ENCODE measurements at regions not wholly inside any gene's neighbourhood (a gene's known extent, or its start where the extent isn't known, plus 50 kb on each side); places are given as distances from the start of the nearest gene placed in this dataset.

DNA sequence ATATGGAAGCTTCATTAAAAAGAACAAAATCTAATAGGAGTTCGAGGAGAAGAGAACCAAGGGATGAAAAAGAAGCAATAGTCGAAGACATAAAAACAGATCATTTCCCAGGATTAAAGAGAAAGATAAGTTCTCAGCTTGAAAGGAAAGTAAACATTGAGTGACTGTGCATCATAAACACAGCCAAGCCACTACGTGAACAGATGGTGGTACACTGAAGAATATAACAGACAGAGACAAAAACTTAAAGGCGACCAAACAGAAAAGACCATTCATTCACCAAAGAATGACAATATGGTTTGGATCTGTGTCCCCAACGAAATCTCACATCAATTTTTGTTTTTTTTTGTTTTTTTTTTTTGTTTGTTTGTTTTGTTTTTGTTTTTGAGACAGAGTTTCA is 210.8 kb upstream of the LINGO1 start:
- no peak overlapping the region for H3K4me3 Mint-ChIP-seq
- DNase-seq (ENCODE audit: low spot score in 2 of 2) (no peak), ATAC-seq (ENCODE audit: low read depth) (no peak)
- H3K9me3 Mint-ChIP-seq: peaks cover 9% of the 10 kb centered on the region
- no peaks in the 10 kb centered on the region for H3K4me1 Mint-ChIP-seq
- no peak overlapping the region for H3K27ac Mint-ChIP-seq
- H3K36me3 Mint-ChIP-seq: peaks cover 5% of the 10 kb centered on the region
- peaks cover 20% of the 10 kb centered on the region for H3K27me3 Mint-ChIP-seq

GRCh38 chr15:77840991-77841775 is 208.5 kb upstream of the LINGO1 start:
- peaks cover 20% of the 10 kb centered on the region for H3K27me3 Mint-ChIP-seq

GRCh38 chr15:77839970-77840905 is 207.5 kb upstream of the LINGO1 start:
- Mint-ChIP-seq H3K27me3 (peaks cover 21% of the 10 kb centered on the region), H3K4me3 (no peak overlapping the region), H3K36me3 (no peaks in the 10 kb centered on the region), H3K27ac (no peak overlapping the region), H3K9me3 (peaks cover 7% of the 10 kb centered on the region), H3K4me1 (no peaks in the 10 kb centered on the region)
- ATAC-seq (ENCODE audit: low read depth): no peak
- no peak for DNase-seq (ENCODE audit: low spot score in 2 of 2)

More at GRCh38 chr15:77840991-77841775, 208.5 kb upstream of the LINGO1 start:
- Mint-ChIP-seq H3K27ac (no peak overlapping the region), H3K36me3 (peaks cover under 1% of the 10 kb centered on the region), H3K4me1 (no peaks in the 10 kb centered on the region), H3K4me3 (no peak overlapping the region), H3K9me3 (peaks cover 7% of the 10 kb centered on the region)
- ATAC-seq (ENCODE audit: low read depth) (no peak), DNase-seq (ENCODE audit: low spot score in 2 of 2) (no peak)

DNA sequence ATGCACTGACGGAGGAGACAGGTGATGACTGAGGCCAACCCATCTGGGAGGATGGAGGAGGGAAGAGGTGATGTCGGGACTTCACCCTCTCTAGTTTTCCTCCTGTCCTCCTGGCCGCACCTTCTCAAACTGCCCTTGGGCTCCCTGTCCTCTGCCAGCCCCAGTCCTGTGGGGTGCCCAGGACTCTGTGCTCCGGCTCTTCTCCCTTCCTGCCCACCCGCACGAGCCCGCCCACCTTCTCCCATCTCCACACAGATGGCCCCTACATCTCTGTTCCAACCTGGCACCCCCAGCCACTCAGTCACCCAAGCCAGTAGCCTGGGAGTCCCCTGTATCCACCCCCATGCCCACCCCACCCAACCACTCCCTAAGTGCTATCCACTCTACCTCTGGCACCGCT is 206.7 kb upstream of the LINGO1 start:
- H3K4me3 Mint-ChIP-seq: no peak overlapping the region
- no peak overlapping the region for H3K27ac Mint-ChIP-seq
- no peak for ATAC-seq (ENCODE audit: low read depth)
- DNase-seq (ENCODE audit: low spot score in 2 of 2): no peak
- peaks cover 21% of the 10 kb centered on the region for H3K27me3 Mint-ChIP-seq
- H3K9me3 Mint-ChIP-seq: peaks cover 3% of the 10 kb centered on the region
- H3K36me3 Mint-ChIP-seq: no peaks in the 10 kb centered on the region
- H3K4me1 Mint-ChIP-seq: no peaks in the 10 kb centered on the region

- H3K4me1 Mint-ChIP-seq: no peaks in the 10 kb centered on the region
- H3K4me3 Mint-ChIP-seq: no peak overlapping the region
- ATAC-seq (ENCODE audit: low read depth): no peak
- peaks cover 21% of the 10 kb centered on the region for H3K27me3 Mint-ChIP-seq
- no peak for DNase-seq (ENCODE audit: low spot score in 2 of 2)
- no peaks in the 10 kb centered on the region for H3K36me3 Mint-ChIP-seq
- H3K9me3 Mint-ChIP-seq: no peaks in the 10 kb centered on the region
- H3K27ac Mint-ChIP-seq: no peak overlapping the region
Observed at GRCh38 chr15:77838595-77838994, 205.9 kb upstream of the LINGO1 start.

GRCh38 chr15:77838061-77838460 is 205.3 kb upstream of the LINGO1 start:
- H3K27me3 Mint-ChIP-seq: peaks cover 21% of the 10 kb centered on the region
- H3K27ac Mint-ChIP-seq: no peak overlapping the region
- no peaks in the 10 kb centered on the region for H3K9me3 Mint-ChIP-seq
- DNase-seq (ENCODE audit: low spot score in 2 of 2) (no peak), ATAC-seq (ENCODE audit: low read depth) (no peak)
- H3K4me3 Mint-ChIP-seq: no peak overlapping the region
- no peaks in the 10 kb centered on the region for H3K36me3 Mint-ChIP-seq
- H3K4me1 Mint-ChIP-seq: no peaks in the 10 kb centered on the region

GRCh38 chr15:77837649-77838025 is 204.9 kb upstream of the LINGO1 start:
- Mint-ChIP-seq H3K4me1 (no peaks in the 10 kb centered on the region), H3K27ac (no peak overlapping the region)
- no peak for ATAC-seq (ENCODE audit: low read depth)

DNA sequence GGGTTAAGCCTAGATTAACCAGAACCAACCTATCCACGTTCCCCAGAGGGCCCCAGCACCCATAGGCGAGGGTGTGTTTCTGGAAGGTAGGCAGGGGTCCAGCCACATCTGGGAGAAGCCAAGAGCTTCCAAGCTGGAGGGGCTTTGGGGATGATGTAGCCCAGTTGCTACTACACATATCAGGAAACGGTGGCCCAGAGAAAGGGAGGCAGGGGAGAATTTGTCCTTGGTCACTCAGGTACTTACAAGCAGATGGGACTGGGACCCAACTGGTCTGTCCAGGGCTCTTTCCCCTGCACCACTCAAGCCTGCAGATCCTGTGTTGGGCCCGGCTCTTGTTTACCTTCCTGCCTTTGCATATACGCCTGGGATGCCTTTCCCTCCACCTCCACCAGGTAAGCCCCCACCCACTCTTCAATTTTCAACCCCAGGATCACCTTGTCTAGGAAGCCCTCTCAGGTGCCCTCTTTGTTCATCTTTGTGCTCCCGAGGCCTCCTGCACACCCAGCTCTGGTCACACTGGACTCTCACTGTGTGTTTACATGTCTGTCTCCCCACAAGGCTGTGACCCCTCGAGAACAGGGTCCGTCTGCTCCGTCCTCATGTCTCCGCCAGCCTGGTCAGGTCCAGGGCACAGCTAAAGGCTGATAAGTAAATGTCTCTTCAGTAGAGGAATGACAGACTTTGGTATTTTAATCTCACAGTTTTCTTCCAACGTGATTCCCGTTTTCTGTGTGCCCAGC is 204.4 kb upstream of the LINGO1 start:
- Mint-ChIP-seq H3K27me3 (peaks cover 23% of the 10 kb centered on the region), H3K9me3 (no peaks in the 10 kb centered on the region), H3K4me3 (no peak overlapping the region), H3K36me3 (no peaks in the 10 kb centered on the region), H3K27ac (no peak overlapping the region), H3K4me1 (no peaks in the 10 kb centered on the region)
- DNase-seq (ENCODE audit: low spot score in 2 of 2) (no peak), ATAC-seq (ENCODE audit: low read depth) (no peak)

More at GRCh38 chr15:77837649-77838025, 204.9 kb upstream of the LINGO1 start:
- H3K27me3 Mint-ChIP-seq: peaks cover 21% of the 10 kb centered on the region
- no peak overlapping the region for H3K4me3 Mint-ChIP-seq
- no peaks in the 10 kb centered on the region for H3K36me3 Mint-ChIP-seq
- no peaks in the 10 kb centered on the region for H3K9me3 Mint-ChIP-seq
- DNase-seq (ENCODE audit: low spot score in 2 of 2): no peak

DNA sequence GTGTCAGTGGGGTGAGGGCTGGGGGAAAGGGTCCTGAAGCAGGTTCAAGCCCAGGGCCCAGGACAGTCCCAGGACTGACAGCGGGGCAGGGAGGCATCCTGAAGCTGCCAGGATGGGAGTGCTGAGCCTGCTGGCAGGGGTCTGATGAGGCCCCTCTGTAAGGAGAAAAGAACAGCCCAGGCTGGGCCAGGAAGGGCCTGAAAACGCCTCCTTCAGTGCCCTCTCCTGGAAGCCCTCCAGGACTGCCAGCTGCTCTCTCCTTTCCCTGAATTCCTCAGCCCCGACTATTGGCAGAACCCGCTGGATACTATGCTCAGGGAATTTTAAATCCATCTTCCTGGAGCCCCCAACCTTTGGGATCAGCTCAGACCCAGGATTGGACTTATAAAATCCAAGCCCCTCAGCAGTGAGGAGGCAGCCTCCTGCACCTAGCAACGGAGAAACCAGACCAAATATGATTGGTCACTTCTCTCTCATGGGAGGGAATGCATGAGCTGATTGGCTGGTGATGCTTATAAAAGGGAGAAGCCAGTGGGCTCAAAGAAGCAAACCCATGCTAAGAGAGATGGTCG is 203.5 kb upstream of the LINGO1 start:
- no peak overlapping the region for H3K4me3 Mint-ChIP-seq

DNA sequence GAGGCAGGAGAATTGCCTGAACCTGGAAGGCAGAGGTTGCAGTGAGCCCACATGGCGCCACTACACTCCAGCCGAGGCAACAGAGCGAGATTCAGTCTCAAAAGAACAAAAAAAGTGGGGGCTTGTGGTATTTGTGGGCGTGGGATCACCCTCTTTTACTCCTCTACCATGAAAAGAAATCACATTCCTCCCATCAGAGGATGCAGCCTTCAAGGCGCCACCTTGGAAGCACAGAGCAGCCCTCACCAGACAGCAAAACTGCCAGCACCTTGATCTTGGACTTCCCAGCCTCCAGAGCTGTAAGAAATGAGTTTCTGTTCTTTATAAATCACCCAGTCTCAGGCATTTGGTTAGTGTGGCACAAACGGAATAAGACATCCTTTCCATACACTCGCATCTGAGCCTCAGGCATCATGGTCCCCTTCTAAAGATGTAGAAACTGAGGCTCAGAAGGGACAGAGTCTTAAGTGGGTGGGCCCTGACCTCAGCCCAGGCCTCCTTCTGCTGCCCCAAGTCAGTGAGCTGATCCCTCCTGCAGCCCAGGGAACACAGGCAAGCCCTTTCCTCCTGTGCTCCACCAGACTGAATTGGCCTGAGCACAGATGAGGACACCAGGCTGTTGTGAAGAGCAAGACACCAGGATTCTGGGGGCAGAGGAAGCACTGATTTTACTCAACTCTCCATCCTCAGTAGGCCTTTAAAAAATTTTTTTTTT is 201.7 kb upstream of the LINGO1 start:
- Mint-ChIP-seq H3K9me3 (no peaks in the 10 kb centered on the region), H3K27ac (no peak overlapping the region)

More for the DNA sequence above, 203.5 kb upstream of the LINGO1 start:
- Mint-ChIP-seq H3K4me1 (no peaks in the 10 kb centered on the region), H3K36me3 (no peaks in the 10 kb centered on the region), H3K27me3 (peaks cover 23% of the 10 kb centered on the region), H3K9me3 (no peaks in the 10 kb centered on the region), H3K27ac (no peak overlapping the region)
- no peak for DNase-seq (ENCODE audit: low spot score in 2 of 2)
- no peak for ATAC-seq (ENCODE audit: low read depth)

DNA sequence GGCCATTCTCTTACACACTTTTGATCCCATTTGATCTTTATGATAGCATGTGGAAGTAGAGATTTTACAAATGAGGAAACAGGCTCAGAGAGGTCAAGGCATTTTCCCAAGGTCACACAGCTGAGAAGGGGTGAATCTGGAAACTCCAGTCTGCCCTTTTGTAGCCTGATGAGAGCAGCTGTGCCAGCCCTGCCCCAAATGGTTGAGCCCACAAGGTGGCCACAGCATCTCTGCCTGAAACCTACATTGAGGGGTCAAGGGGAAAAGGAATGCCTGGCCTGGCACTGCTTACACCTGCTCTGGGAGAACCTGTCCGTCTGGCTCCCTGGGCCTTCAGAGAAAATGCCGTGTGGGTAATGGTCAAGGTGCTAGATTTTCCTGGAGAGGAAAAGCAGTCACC is 200.2 kb upstream of the LINGO1 start:
- H3K4me3 Mint-ChIP-seq: no peak overlapping the region
- ATAC-seq (ENCODE audit: low read depth): no peak
- no peak for DNase-seq (ENCODE audit: low spot score in 2 of 2)
- no peaks in the 10 kb centered on the region for H3K36me3 Mint-ChIP-seq
- H3K27ac Mint-ChIP-seq: no peak overlapping the region
- peaks cover 13% of the 10 kb centered on the region for H3K27me3 Mint-ChIP-seq
- H3K4me1 Mint-ChIP-seq: no peaks in the 10 kb centered on the region
- no peaks in the 10 kb centered on the region for H3K9me3 Mint-ChIP-seq

More for the DNA sequence above, 201.7 kb upstream of the LINGO1 start:
- no peaks in the 10 kb centered on the region for H3K4me1 Mint-ChIP-seq
- no peaks in the 10 kb centered on the region for H3K36me3 Mint-ChIP-seq
- ATAC-seq (ENCODE audit: low read depth) (no peak), DNase-seq (ENCODE audit: low spot score in 2 of 2) (no peak)
- H3K27me3 Mint-ChIP-seq: peaks cover 20% of the 10 kb centered on the region
- no peak overlapping the region for H3K4me3 Mint-ChIP-seq

GRCh38 chr15:77831986-77832385 is 199.3 kb upstream of the LINGO1 start:
- Mint-ChIP-seq H3K4me1 (no peaks in the 10 kb centered on the region), H3K27ac (no peak overlapping the region), H3K27me3 (peaks cover 8% of the 10 kb centered on the region), H3K9me3 (no peaks in the 10 kb centered on the region), H3K36me3 (no peaks in the 10 kb centered on the region), H3K4me3 (no peak overlapping the region)
- DNase-seq (ENCODE audit: low spot score in 2 of 2) (no peak), ATAC-seq (ENCODE audit: low read depth) (no peak)

GRCh38 chr15:77830051-77830468 is 197.3 kb upstream of the LINGO1 start:
- no peak for ATAC-seq (ENCODE audit: low read depth)
- DNase-seq (ENCODE audit: low spot score in 2 of 2): no peak
- no peak overlapping the region for H3K4me3 Mint-ChIP-seq
- H3K9me3 Mint-ChIP-seq: no peaks in the 10 kb centered on the region
- H3K36me3 Mint-ChIP-seq: no peaks in the 10 kb centered on the region
- H3K27me3 Mint-ChIP-seq: peaks cover 7% of the 10 kb centered on the region
- no peaks in the 10 kb centered on the region for H3K4me1 Mint-ChIP-seq
- H3K27ac Mint-ChIP-seq: no peak overlapping the region
